ENCODE measurements at regions not wholly inside any gene's neighbourhood (a gene's known extent, or its start where the extent isn't known, plus 50 kb on each side); places are given as distances from the start of the nearest gene placed in this dataset.
"Not testable (repeated sequence)": the region's sequence is repeated elsewhere in the genome, so short reads cannot be mapped to it uniquely, and the experiment has no call there.

- no peak for DNase-seq
- TF ChIP-seq EZH2 (optimal IDR thresholded peaks at IDR 0.05; ENCODE audit: low read depth, low read length), result no peak
- no peak for TF ChIP-seq EZH2phosphoT487 (IDR thresholded peaks at IDR 0.05; ENCODE audit: low read length)
- no peak for TF ChIP-seq CTCF (IDR thresholded peaks at IDR 0.05; ENCODE audit: low read length)
- Histone ChIP-seq H3K9ac (ENCODE audit: low read length) (no peak overlapping the region), H3K27ac (ENCODE audit: low read length) (no peak overlapping the region), H3K79me2 (ENCODE audit: low read length) (no peaks in the 10 kb centered on the region), H4K20me1 (ENCODE audit: insufficient read depth, low read length) (no peaks in the 10 kb centered on the region), H3F3A (ENCODE audit: insufficient read depth, low read length) (no peaks in the 10 kb centered on the region), H3K9me3 (replicated peaks; ENCODE audit: insufficient read depth, low read length) (no peaks in the 10 kb centered on the region), H3K9me2 (replicated peaks; ENCODE audit: insufficient read depth, low read length) (no peaks in the 10 kb centered on the region), H3K4me1 (ENCODE audit: low read length) (no peaks in the 10 kb centered on the region), H3K27me3 (replicated peaks; ENCODE audit: insufficient read depth, low read length) (no peaks in the 10 kb centered on the region), H2AFZ (ENCODE audit: low read length) (no peak overlapping the region), H3K36me3 (replicated peaks; ENCODE audit: insufficient read depth, low read length) (no peaks in the 10 kb centered on the region), H3K4me2 (ENCODE audit: low read depth, low read length) (no peak overlapping the region), H3K4me3 (ENCODE audit: low read length) (no peak overlapping the region)
These were observed 371.1 kb upstream of the NDST4 start for GRCh38 chr4:115484479-115484878.

GRCh38 chr4:115470763-115471162 is 357.3 kb upstream of the NDST4 start:
- no peaks in the 10 kb centered on the region for H3K36me3 ChIP-seq (replicated peaks; ENCODE audit: insufficient read depth, low read length)
- H3K27me3 ChIP-seq (replicated peaks; ENCODE audit: insufficient read depth, low read length), result no peaks in the 10 kb centered on the region
- no peaks in the 10 kb centered on the region for H4K20me1 ChIP-seq (ENCODE audit: insufficient read depth, low read length)
- H3K4me1 ChIP-seq (ENCODE audit: low read length), result no peaks in the 10 kb centered on the region
- TF ChIP-seq CTCF (IDR thresholded peaks at IDR 0.05; ENCODE audit: low read length), result no peak
- TF ChIP-seq EZH2phosphoT487 (IDR thresholded peaks at IDR 0.05; ENCODE audit: low read length), result no peak
- no peak for TF ChIP-seq EZH2 (optimal IDR thresholded peaks at IDR 0.05; ENCODE audit: low read depth, low read length)
- no peaks in the 10 kb centered on the region for H3F3A ChIP-seq (ENCODE audit: insufficient read depth, low read length)
- DNase-seq, result no peak
- no peak overlapping the region for H2AFZ ChIP-seq (ENCODE audit: low read length)
- no peak overlapping the region for H3K27ac ChIP-seq (ENCODE audit: low read length)
- H3K79me2 ChIP-seq (ENCODE audit: low read length), result no peaks in the 10 kb centered on the region
- no peaks in the 10 kb centered on the region for H3K9me2 ChIP-seq (replicated peaks; ENCODE audit: insufficient read depth, low read length)
- H3K4me3 ChIP-seq (ENCODE audit: low read length), result no peak overlapping the region
- H3K9me3 ChIP-seq (replicated peaks; ENCODE audit: insufficient read depth, low read length), result no peaks in the 10 kb centered on the region
- no peak overlapping the region for H3K4me2 ChIP-seq (ENCODE audit: low read depth, low read length)
- H3K9ac ChIP-seq (ENCODE audit: low read length), result no peak overlapping the region

GRCh38 chr4:115459301-115459700 is 345.9 kb upstream of the NDST4 start:
- not testable (repeated sequence) for H3K27ac ChIP-seq (ENCODE audit: low read length); H3K4me2 ChIP-seq (ENCODE audit: low read depth, low read length); H3K27me3 ChIP-seq (replicated peaks; ENCODE audit: insufficient read depth, low read length); H2AFZ ChIP-seq (ENCODE audit: low read length); H3K4me3 ChIP-seq (ENCODE audit: low read length); H3K36me3 ChIP-seq (replicated peaks; ENCODE audit: insufficient read depth, low read length); H3K4me1 ChIP-seq (ENCODE audit: low read length); H3K9ac ChIP-seq (ENCODE audit: low read length); H3K9me2 ChIP-seq (replicated peaks; ENCODE audit: insufficient read depth, low read length); H4K20me1 ChIP-seq (ENCODE audit: insufficient read depth, low read length); H3K9me3 ChIP-seq (replicated peaks; ENCODE audit: insufficient read depth, low read length); H3F3A ChIP-seq (ENCODE audit: insufficient read depth, low read length); H3K79me2 ChIP-seq (ENCODE audit: low read length); DNase-seq

DNA sequence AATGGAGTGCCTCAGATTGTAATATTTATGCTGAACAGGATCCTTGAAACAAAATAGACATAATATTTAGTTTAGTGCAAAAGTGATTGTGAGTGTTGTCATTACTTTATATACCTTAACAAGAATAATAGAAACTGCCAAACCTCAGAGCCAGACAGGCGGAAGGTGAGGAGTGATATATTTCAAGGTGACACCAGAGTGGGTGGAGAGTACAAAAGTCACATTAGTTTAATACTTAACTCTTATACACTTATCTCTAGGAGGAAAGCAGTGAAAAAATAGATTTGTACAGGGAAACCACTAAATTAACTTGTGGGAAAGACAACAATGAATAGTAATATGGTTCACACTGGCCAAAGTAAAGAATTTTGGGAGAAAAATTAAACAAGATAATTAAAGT is 342.8 kb upstream of the NDST4 start:
- H3F3A ChIP-seq (ENCODE audit: insufficient read depth, low read length), result no peaks in the 10 kb centered on the region
- no peak overlapping the region for H3K27ac ChIP-seq (ENCODE audit: low read length)
- DNase-seq, result no peak
- no peaks in the 10 kb centered on the region for H3K4me1 ChIP-seq (ENCODE audit: low read length)
- H3K4me3 ChIP-seq (ENCODE audit: low read length), result no peak overlapping the region
- no peak overlapping the region for H3K4me2 ChIP-seq (ENCODE audit: low read depth, low read length)
- H3K9ac ChIP-seq (ENCODE audit: low read length), result no peak overlapping the region
- no peaks in the 10 kb centered on the region for H4K20me1 ChIP-seq (ENCODE audit: insufficient read depth, low read length)
- TF ChIP-seq EZH2 (optimal IDR thresholded peaks at IDR 0.05; ENCODE audit: low read depth, low read length) (no peak), CTCF (IDR thresholded peaks at IDR 0.05; ENCODE audit: low read length) (no peak), EZH2phosphoT487 (IDR thresholded peaks at IDR 0.05; ENCODE audit: low read length) (no peak)
- H3K9me3 ChIP-seq (replicated peaks; ENCODE audit: insufficient read depth, low read length), result no peaks in the 10 kb centered on the region
- H3K36me3 ChIP-seq (replicated peaks; ENCODE audit: insufficient read depth, low read length), result no peaks in the 10 kb centered on the region
- H2AFZ ChIP-seq (ENCODE audit: low read length), result no peak overlapping the region
- H3K9me2 ChIP-seq (replicated peaks; ENCODE audit: insufficient read depth, low read length), result no peaks in the 10 kb centered on the region
- no peaks in the 10 kb centered on the region for H3K27me3 ChIP-seq (replicated peaks; ENCODE audit: insufficient read depth, low read length)
- H3K79me2 ChIP-seq (ENCODE audit: low read length), result no peaks in the 10 kb centered on the region

All from MM.1S (cell line).